ENCODE measurements at regions not wholly inside any gene's neighbourhood (a gene's known extent, or its start where the extent isn't known, plus 50 kb on each side); places are given as distances from the start of the nearest gene placed in this dataset.

DNA sequence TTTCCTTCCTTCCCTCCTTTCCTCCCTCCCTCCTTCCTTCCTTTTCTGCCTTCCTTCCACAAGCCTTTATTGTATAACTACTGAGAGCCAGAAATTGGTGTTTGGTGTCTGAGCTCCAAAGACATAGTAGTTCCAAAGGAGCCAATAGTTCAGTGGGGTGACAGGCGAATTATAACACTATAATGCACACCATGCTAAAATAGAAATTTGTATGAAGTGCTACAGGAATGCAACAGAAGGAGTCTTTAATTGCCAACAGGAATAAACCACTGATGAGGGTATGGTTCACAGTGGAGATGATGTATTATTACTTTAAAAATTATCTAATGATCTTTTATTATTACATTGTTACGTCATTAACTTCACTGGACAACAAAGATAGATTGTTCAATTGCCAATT is 158.8 kb upstream of the SP8 start:
- no peak for DNase-seq (ENCODE audit: low read depth)

DNA sequence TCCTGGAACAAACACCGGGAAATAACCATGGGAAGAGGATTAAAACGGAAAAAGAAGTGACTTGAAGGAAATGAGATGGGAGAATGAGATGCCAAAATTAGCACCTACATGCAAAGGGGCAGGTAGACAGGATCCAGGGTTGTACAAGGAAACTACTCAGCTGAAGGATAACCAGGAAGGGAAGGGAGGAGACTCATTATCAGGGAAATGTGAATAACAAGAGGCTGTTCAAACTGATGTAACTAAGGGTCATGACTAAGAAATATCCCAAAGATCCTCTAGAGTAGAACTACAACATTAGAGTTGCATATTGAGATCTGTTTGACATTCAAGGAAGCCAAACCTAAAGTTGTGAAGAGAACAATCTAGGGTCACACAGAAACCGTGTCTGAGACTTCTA is 166.2 kb upstream of the SP8 start:
- no peak for DNase-seq (ENCODE audit: low read depth)

DNA sequence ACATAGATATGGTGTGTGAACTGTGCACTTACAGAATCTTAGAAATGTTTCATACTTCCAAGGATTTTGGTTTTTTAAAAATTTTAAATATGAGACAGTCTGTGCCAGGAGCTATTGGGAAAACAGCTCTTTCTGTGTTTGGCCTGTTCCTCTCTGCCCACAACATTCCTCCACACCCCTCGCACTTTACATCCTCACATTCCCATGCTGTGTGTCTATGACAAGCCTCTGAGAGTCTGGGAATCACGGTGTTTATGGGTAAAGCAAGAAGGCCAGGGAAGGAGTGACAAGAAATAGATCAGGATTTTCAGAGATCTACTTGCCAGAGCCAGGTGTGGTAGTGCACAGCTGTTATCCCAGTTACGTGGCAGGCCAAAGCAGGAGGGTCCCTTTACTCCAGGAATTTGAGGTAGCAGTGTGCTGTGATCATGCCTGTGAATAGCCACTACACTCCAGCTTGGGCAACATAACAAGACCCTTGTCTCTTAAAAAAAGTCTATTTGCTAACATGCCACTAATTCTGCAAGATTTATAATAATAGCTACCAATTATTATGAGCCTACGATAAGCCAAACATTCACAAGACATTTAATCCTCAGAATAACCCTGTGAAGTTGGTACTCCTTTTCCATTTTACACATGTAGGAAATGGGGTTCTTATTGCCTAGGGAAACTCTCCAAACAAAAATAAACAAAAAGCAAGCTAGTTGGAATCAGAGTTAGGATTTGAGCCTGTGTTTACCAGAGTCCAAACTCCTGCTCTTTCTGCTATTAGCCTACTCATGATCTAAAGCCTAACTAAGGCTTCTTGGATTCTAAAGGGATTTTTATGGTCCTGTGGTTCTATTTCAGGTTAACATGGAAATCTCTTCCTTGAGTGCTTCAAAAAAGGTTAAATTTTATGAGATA is 168.3 kb upstream of the SP8 start:
- no peak for DNase-seq (ENCODE audit: low read depth)

DNA sequence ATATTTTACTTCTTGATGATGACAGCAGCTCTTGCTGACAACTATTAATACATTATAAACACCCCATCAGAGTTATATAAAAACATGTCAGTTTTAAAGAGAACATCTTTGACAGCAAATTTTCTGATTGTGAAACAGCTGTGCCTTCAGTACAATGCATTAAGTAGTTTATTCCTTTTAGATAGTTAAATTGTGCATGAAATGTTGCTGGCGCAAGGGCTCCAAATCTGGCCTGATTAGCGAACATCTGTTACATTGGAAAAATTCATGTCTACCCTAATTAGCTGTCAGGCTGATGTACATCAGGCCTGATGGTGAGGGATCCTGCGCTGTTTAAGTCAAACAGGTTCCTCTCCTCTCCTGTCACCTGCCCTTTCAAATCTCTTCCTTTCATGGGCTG is 171.9 kb upstream of the SP8 start:
- DNase-seq (ENCODE audit: low read depth): no peak

DNA sequence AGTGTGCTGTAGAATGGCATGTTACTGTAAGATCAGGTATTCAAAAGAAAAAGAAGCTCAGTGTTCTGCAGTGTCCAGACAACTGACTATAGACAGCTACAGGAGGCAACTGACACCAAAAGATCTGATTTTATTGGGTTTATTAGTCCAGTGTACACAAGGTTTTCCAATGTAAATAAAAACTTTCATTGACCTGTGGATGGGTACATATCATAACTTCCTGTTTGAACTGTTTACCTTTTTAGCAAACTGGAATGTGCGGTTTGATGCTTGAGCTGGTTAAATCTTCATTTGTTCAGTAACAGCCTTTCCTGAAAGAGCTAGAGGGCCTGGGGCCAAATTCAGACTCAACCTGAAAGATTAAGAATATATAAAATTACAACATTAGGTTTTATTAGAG is 172.6 kb upstream of the SP8 start:
- no peak for DNase-seq (ENCODE audit: low read depth)

DNA sequence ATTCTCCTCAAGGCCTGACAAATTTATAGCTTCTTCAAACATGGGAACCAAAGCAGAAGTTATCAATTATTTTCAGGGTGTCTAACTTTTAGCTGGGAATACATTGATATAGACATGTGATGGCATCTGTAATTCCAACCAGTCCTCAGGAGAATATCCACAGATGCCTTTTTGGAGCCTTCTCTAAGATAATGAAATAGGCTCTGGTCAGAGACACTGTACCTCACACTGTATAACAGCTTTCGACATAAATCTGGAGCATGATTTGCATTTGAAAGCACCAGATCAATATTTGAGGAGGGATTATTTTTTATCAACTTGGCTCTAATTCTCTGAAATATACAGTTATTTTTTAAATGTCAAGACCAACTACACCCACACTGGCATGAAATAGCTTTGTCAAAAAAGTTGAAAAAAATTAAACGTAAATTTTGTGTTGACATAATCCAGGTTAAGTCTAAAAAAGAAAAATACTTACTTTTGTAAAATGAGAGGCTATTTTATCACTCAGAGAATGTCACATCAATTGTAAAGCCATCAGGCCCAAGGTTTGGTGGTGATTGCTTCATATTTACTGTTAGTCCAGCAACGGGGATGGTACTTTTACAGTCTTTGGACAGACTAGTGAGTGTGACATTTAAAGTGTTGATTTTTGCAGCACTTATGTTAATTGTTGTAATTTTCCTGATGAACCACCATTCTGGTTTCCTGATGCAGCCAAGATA is 177.0 kb upstream of the SP8 start:
- DNase-seq (ENCODE audit: low read depth): no peak

DNA sequence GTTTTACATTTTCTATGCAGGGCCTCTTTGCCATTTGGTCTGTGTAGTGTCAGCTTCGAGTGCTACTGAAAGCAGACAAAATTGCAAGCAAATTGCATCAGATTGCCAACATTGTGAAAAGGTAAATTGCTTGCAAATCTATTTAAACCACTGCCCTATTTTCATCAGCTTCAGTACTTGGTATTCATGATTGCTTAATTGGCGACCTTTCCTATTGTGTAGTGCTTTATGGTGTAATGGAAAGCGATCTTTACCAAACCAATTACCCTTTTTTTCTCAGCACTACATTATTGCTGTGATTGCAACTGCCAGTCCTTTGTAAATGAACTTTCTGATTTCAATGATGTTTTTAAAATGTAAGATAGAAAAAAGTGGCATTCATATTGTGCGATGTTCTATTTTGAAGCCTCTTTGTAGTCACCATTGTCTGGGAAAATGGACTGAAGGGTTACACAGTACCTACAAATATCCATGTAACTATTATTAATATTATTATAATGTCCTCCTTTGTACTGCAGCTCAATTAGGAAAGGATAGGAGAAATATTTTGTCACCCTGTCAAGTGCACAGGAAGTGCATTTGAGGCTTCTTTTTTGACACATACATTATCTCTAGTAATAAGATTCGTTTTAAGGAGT is 177.7 kb upstream of the SP8 start:
- DNase-seq (ENCODE audit: low read depth): no peak

DNA sequence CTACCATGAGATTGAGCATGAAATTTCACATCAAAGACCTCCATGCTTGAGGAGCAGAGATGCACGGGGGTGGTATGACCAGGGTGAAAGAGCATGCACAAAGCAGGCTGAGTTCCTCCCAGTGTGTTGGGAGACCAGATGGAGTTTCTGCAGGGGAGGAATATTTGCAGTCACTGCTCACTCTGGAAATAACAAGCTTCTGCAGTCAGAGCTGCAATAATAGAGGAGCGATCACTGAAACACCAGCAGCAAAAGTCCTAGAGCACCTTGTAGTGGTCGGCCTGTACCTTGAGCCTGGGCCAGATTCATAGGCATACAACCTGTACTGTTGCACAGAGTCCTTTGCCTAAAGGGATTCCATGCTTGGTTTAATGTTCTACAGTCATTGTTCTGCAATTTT is 184.5 kb upstream of the SP8 start:
- no peak for DNase-seq (ENCODE audit: low read depth)

DNA sequence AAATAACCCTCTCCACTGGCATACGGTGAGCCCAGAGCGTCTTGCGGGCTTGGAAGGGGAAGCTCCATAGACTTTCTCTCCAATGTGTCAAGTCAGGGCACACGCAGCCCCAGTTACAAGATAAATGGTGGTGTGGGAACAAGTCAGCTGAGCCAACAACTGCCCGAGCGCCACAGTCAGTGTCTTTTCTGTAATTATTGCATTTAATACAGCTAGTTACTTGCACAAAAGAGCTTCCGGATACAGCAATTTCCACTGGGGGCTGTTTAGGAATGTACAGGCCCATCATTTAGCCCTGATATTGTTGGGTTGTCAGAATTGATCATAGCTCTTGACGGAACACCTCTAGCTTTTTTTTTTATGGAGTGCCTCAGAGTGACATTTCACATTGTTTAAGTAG is 193.5 kb upstream of the SP8 start:
- no peak for DNase-seq (ENCODE audit: low read depth)

DNA sequence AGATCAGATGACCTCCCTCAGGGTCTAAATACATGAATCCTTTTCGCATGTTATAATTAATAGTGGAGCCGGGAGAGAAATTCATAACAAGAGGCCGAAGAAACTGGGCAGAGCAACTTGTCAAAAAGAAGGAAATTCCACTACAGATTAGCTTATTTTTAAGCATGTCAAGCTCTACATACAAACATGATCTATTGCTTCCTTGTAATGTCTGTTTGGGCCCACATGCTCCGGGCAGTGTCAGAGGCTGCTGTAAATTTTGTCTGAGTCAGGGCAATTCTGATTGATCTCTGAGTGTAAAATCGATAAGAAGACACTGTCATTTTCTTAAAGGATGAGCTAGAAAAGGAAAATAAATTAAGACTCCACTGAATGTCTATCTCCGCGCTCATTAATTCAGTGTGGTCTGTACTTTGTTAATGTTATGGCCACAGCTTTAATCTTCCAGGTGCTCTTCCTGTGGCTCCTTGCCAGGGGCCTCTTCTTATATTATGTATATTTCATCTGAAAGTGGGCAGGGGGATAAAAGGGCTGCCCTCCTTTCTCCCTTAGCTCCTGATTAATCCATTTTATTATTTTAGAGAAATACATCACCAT is 194.1 kb upstream of the SP8 start:
- DNase-seq (ENCODE audit: low read depth): no peak

DNA sequence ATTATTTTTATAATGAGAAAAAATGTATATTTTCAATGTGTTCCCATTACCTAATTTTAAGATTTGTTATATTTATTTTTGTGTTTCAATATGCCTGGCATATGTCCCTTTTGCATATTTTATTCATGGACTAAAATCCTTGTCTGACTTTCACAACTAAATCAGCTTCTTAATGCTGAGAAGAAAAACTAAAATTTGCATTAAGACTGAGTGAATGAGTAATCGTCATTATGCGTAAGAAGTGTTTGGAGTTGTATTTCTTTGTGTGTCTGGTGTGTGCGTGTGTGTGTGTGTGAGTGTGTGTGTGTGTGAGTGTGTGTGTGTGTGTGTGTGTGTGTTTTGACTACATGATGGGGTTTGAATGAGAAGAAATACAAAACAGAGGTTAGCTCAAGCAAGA is 201.7 kb upstream of the SP8 start:
- no peak for DNase-seq (ENCODE audit: low read depth)

DNA sequence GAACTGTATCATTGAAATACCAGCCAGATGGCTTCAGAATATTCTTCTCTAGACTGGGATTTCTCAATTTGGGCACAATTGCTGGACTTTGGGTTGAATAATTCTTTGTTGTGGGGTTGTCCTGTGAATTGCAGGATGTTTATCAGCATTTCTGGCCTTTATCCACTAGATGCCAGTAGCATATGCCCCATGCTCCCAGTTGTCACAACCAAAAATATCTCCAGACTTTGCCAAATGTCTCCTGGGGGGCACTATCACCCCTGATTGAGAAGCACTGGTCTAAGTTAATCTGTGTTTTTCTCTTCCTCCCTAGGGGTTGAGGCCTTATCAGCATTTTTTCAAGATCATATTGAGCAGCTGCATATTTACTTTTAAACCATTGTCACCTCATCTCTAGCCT is 204.9 kb upstream of the SP8 start:
- no peak for DNase-seq (ENCODE audit: low read depth)

DNA sequence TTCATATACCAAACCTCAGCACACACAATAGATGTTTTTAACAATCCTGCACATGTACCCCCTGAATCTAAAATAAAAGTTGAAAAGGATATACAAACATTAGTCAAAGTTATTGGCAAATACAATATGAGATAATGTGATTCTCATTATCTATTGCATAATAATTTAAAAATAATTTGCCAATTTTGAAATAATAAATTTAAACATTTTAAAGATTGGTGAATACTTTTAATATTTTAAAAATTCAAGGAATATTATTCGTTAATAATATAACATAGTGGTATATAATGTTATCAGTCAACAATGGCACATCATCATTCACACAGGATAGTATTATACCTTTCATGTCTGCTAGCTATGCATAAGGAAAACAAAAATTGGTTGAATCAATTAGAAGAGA is 207.0 kb upstream of the SP8 start:
- no peak for DNase-seq (ENCODE audit: low read depth)

DNA sequence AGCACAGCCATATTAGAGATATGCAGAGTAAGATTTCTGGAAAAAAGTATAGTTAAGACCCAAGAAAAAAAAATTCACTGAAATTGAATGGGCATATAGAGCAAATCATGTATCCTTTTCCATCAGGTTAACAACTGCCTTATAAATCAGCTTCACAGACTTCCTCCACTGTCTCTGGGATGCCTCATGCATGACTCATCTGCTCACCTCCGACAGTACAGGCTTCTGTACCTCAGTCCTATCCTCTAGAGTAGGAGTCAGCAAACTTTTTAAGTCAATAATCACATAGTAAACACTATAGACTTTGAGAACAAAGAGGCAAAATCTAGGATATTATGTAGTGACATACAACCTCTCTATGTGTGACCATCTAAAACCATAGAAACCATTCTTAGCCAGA is 211.6 kb upstream of the SP8 start:
- no peak for DNase-seq (ENCODE audit: low read depth)

DNA sequence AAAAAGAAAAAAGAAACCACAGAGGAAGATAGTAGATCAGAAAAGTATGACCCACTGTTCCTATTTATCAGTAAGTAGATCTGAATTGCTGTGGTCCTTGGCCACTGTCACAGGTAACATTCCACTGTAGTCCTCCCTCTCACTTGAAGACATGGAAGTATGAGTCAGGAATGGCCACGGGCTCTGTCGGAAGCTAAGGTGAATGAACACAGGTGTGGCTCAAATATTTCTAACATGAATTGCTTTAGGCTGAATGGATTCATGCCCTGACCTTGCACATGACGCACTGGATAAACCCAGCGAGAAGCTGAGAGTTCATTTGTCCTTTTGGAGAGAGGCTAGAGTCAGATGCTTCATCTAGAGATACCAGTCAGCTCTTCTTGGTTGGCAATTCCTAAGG is 224.5 kb upstream of the SP8 start:
- DNase-seq (ENCODE audit: low read depth): no peak

DNA sequence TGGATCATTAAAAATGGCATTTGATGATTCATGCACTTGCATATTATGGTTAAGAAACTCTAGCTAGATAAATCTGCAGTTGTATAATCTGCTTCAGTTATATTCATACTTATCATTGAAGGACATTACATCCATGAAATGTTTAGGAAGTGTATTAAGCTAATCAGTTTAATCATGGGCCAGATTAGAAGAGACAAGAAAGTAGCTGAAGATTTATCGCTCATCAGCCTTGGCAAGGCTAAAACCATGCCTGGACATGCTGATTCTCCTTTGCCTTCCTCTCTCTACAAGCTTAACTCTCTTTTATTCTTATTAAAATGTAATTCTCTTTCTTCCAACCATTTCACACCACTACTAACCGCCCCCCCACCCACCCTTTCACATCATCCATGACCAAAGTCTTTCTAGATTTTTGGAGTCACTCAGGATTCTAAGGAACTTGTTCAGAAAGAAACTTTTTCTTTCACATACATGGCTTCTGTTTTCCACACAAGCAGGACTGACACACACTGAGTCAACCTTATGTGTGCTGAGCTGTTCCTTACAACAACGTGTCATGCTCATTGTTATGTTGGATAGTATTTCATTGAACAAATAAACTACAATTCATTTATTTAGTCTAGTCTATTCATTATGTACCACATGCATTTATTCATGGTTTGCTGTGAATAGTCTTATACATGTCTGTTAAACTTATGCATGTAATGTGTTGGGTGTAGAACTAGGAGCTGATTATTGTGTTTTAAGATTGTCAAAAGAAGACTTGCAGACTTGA is 227.3 kb upstream of the SP8 start:
- DNase-seq (ENCODE audit: low read depth): no peak

DNA sequence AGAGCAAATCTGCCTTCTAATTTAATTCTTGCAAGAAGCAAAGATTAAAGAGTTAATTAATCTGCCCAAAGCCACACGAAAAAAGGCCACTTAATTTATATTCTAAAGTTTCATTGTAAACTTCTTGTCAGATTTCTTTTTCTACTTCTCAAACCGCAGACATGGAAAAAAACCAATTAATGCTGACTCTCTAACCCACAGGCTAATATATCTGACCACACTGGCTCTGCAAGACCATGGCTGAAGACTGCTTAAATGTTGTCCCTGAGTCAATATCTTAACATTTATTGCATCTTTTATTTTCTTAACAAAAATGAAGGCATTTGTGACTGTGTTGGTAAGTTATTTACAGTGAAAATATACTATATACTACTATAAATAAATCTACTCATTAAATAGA is 234.0 kb upstream of the SP8 start:
- no peak for DNase-seq (ENCODE audit: low read depth)

DNA sequence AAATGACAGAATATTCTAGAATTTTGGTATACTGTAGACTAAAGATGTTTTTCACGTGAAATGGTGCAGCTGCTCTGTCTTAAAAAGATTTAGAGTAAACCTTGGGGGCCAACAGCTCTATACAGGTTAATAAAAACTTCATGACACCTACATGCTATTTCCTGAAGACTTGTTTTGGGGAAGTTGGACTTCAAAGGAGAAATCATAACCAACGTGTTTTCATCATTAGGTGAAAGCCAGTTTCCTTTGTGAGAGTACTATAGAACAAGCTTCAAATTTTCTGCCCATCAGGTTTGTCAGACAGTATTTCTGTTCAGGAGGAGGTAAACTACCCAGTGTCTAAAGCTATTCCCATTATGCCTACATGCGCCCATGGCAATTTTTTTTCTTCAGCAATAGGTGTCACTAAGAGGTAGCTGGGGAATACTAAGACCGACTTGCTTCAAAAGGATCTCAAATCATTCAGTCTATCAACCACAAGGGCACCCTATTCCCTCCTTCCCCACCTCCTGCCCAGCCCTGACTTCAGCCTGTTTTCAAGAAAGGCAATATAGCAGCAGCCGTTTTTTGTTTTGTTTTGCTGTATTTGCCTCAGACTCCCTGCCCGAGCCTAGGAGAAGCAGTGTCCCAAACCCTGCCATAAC is 237.3 kb upstream of the SP8 start:
- no peak for DNase-seq (ENCODE audit: low read depth)

DNA sequence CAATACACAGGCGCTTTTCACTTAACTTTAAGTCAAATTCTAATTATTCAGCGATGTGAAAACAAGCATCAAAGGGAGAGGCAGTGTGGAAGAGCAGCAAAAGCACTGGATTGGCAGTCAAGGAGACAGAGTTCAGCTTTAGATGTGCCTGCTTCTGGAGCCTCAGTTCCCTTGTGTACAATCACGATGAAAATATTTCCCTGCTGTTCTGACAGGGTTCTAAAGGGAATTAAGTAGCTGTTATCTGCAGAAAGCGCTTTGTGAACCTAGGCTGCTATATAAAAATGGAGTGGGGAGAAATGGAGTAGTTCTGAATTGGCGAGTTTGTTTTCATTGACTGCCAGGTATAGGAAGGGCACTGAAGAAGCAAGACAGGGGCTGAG is 237.8 kb upstream of the SP8 start:
- no peak for DNase-seq (ENCODE audit: low read depth)

DNA sequence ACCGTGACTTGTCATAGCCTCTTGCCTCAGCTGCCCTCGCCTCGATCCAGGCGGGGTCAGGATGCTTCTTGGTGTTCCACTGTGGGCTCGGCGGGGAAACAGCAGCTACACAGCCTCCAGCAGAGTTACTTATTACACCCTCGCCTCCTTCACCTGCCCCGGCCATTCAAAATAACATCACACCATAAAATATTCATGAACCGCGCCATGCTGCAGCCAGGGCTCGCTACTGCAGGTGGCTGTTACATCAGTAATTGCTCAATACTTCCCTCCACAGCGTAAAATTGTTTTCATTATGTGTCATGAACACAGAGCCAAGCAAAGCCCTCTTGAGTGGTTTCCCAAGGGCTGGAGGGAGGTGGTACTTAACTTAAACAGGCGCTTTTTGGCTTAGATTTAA is 241.5 kb upstream of the SP8 start:
- DNase-seq (ENCODE audit: low read depth): peak; percentile 8

DNA sequence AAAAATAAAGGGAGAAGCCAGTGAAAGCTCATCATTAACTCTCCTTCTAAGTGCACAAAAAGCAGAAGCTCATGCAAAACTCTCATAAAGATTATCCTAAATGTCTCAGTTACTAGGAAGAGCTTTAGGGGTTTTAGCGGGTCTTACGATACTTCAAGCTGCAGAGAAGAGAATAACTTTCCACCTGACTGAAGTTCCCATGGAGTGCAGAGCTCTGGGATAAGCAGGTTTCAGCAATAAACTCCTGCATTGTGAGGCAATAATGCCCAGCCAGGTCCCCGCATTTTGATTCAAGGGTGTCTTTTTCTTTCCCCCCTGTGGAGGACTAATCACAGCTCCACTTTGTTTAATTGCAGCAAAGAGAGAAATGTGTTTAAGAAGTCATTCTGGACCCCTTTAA is 241.9 kb upstream of the SP8 start:
- no peak for DNase-seq (ENCODE audit: low read depth)

DNA sequence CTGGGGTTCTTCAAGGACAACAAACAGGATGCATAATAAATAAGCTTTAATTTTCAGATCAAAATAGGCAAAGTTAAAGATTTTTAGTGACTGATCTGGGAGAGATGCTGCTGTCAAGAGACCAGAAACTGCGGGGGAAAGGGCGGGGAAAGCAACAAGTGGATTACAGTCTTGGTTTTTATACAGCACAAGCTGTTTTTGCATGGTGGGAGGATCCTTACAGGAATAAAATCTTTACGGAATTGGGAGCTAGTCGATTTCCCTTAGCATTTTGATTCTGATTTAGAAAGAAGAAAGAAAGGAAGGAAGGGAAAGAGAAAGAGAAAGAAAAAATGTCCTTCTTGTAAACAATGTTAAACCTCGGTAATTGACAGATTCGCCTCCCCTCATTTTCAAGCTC is 242.3 kb upstream of the SP8 start:
- no peak for DNase-seq (ENCODE audit: low read depth)

All from iris pigment epithelial cell (primary cell).